H1 (cell line): ENCODE measurements at regions not wholly inside any gene's neighbourhood (a gene's known extent, or its start where the extent isn't known, plus 50 kb on each side); places are given as distances from the start of the nearest gene placed in this dataset.

ENCODE experiments used
- CTCF ChIA-PET: fragments of 300-600 bp; sonication (Branson Sonifier 250); formaldehyde crosslinking; loops from one replicate; lab custom pipeline; 2021; ENCODE audit not compliant: partially characterized antibody; lab: Charles Lee
- POLR2A ChIA-PET: fragments of 300-600 bp; sonication (Branson Sonifier 250); formaldehyde crosslinking; loops from one replicate; lab custom pipeline; 2021; ENCODE audit warnings: inconsistent platforms; ENCODE audit not compliant: partially characterized antibody; lab: Charles Lee
- DNase-seq, 2 experiments: peaks; one replicate each; pipeline versions ENCODE4 v3.0.0 to v3.0.0-alpha.2; 2010 to 2022; ENCODE audit warnings: low spot score in 2 of 2, low read depth in 1 of 2, mixed read lengths in 1 of 2
- FAIRE-seq: peaks from 2 replicates; lab custom pipeline; 2011; peaks lifted over from hg19 to GRCh38; lab: Jason Lieb, UNC
- H2AFZ ChIP-seq: 2 replicates; pipeline ENCODE4 v1.8.1; 2012; ENCODE audit warnings: low read length, inconsistent platforms
- H2AK5ac ChIP-seq: 2 replicates; pipeline ENCODE4 v1.6.1; 2013; ENCODE audit warnings: low read depth, low read length
- H2BK120ac ChIP-seq: replicated peaks from 2 replicates; pipeline ENCODE3; 2013; ENCODE audit warnings: low read depth, low read length, inconsistent platforms
- H2BK12ac ChIP-seq: 2 replicates; pipeline ENCODE4 v1.6.1; 2013; ENCODE audit warnings: low read depth, low read length
- H2BK15ac ChIP-seq: 2 replicates; pipeline ENCODE4 v1.6.1; 2013; ENCODE audit warnings: low read length
- H2BK20ac ChIP-seq: 2 replicates; pipeline ENCODE4 v1.6.1; 2013; ENCODE audit warnings: low read length
- H2BK5ac ChIP-seq: 2 replicates; pipeline ENCODE4 v1.6.1; 2013; ENCODE audit warnings: low read depth, low read length
- H3K14ac ChIP-seq: 2 replicates; pipeline ENCODE4 v1.6.1; 2013; ENCODE audit warnings: inconsistent platforms; ENCODE audit not compliant: insufficient read length
- H3K18ac ChIP-seq: 2 replicates; pipeline ENCODE4 v1.6.1; 2013; ENCODE audit warnings: low read length; ENCODE audit errors: extremely low read depth
- H3K23ac ChIP-seq: 2 replicates; pipeline ENCODE4 v1.6.1; 2013; ENCODE audit warnings: inconsistent platforms; ENCODE audit not compliant: insufficient read length
- H3K23me2 ChIP-seq: 2 replicates; pipeline ENCODE4 v1.6.1; 2013; ENCODE audit warnings: low read depth, low read length
- H3K27ac ChIP-seq: 2 replicates; pipeline ENCODE4 v1.6.1; 2011; ENCODE audit warnings: low read depth, low read length, inconsistent platforms
- H3K27me3 ChIP-seq, 4 experiments: replicated peaks in 1 of 4; 1 replicate in 1 of 4; 2 replicates in 3 of 4; pipeline versions ENCODE4 v1.6.1 to v1.8.1; 2011 to 2013; ENCODE audit warnings: low read length in 3 of 4, mild to moderate bottlenecking in 3 of 4, inconsistent platforms in 2 of 4, mixed read lengths in 2 of 4, moderate library complexity in 1 of 4; ENCODE audit not compliant: control insufficient read depth in 3 of 4, insufficient read depth in 3 of 4; ENCODE audit errors: extremely low read depth in 1 of 4
- H3K36me3 ChIP-seq, 4 experiments: 2 replicates each; pipeline versions ENCODE4 v1.6.1 to v1.8.1; 2011 to 2013; ENCODE audit warnings: mild to moderate bottlenecking in 4 of 4, low read length in 3 of 4, moderate library complexity in 2 of 4, control low read depth in 1 of 4, inconsistent platforms in 1 of 4; ENCODE audit not compliant: insufficient read depth in 4 of 4, control insufficient read depth in 2 of 4
- H3K4ac ChIP-seq: replicated peaks from 2 replicates; pipeline ENCODE3; 2013; ENCODE audit warnings: low read length, low read depth, mixed read lengths, inconsistent platforms; ENCODE audit not compliant: insufficient read length
- H3K4me1 ChIP-seq, 4 experiments: replicated peaks in 1 of 4; 1 replicate in 1 of 4; 2 replicates in 3 of 4; pipeline versions ENCODE4 v1.6.1 to v1.8.1; 2011 to 2013; ENCODE audit warnings: low read length in 3 of 4, inconsistent platforms in 2 of 4, mixed read lengths in 1 of 4; ENCODE audit not compliant: insufficient read depth in 4 of 4, control insufficient read depth in 3 of 4
- H3K4me2 ChIP-seq, 2 experiments: 2 replicates each; pipeline versions ENCODE4 v1.6.1 to v1.8.1; 2011 to 2013; ENCODE audit warnings: low read depth in 2 of 2, low read length in 2 of 2, control low read depth in 1 of 2, inconsistent platforms in 1 of 2, mild to moderate bottlenecking in 1 of 2; ENCODE audit not compliant: insufficient read depth in 1 of 2
- H3K4me3 ChIP-seq, 4 experiments: fragments of 200-600, 300-600 bp in 1 of 4; sonication (generic), shearing (Covaris generic), sonication (Bioruptor Twin) in 1 of 4; 2 replicates each; pipeline versions ENCODE4 v1.5.1 to v1.8.1; 2011 to 2016; ENCODE audit warnings: low read length in 4 of 4, low read depth in 3 of 4, control low read depth in 2 of 4, inconsistent platforms in 2 of 4, mild to moderate bottlenecking in 2 of 4, mixed read lengths in 1 of 4, moderate library complexity in 1 of 4; ENCODE audit not compliant: insufficient read depth in 2 of 4; ENCODE audit errors: extremely low read depth in 1 of 4
- H3K56ac ChIP-seq: replicated peaks from 2 replicates; pipeline ENCODE3; 2013; ENCODE audit warnings: low read depth, mild to moderate bottlenecking, mixed read lengths, low read length, inconsistent platforms; ENCODE audit not compliant: insufficient read length
- H3K79me1 ChIP-seq: 2 replicates; pipeline ENCODE4 v1.6.1; 2013; ENCODE audit warnings: low read depth, low read length, control low read depth
- H3K79me2 ChIP-seq, 2 experiments: 2 replicates each; pipeline versions ENCODE4 v1.6.1 to v1.8.1; 2012 to 2013; ENCODE audit warnings: low read length in 2 of 2, mild to moderate bottlenecking in 2 of 2, inconsistent platforms in 1 of 2; ENCODE audit not compliant: insufficient read depth in 2 of 2, control insufficient read depth in 1 of 2
- H3K9ac ChIP-seq, 4 experiments: replicated peaks in 1 of 4; 1 replicate in 1 of 4; 2 replicates in 3 of 4; pipeline versions ENCODE4 v1.6.1 to v1.8.1; 2011 to 2013; ENCODE audit warnings: low read depth in 3 of 4, low read length in 3 of 4, control low read depth in 2 of 4, mild to moderate bottlenecking in 2 of 4, moderate library complexity in 2 of 4, inconsistent platforms in 1 of 4; ENCODE audit errors: extremely low read depth in 1 of 4
- H3K9me3 ChIP-seq, 2 experiments: 2 replicates each; pipeline versions ENCODE4 v1.6.1 to v1.8.1; 2012 to 2013; ENCODE audit warnings: mild to moderate bottlenecking in 2 of 2, moderate library complexity in 2 of 2, control low read depth in 1 of 2, inconsistent platforms in 1 of 2, low read depth in 1 of 2, low read length in 1 of 2, mixed read lengths in 1 of 2; ENCODE audit not compliant: insufficient read depth in 2 of 2
- H4K20me1 ChIP-seq, 2 experiments: replicated peaks in 1 of 2; 2 replicates each; pipeline versions ENCODE3 to v1.8.1; 2011 to 2013; ENCODE audit warnings: inconsistent platforms in 2 of 2, low read length in 2 of 2, mild to moderate bottlenecking in 1 of 2; ENCODE audit not compliant: insufficient read depth in 2 of 2, control insufficient read depth in 1 of 2
- H4K5ac ChIP-seq: 2 replicates; pipeline ENCODE4 v1.6.1; 2013; ENCODE audit warnings: low read length, low read depth, mixed read lengths, inconsistent platforms; ENCODE audit not compliant: insufficient read length
- H4K8ac ChIP-seq: 2 replicates; pipeline ENCODE4 v1.8.0; 2013; ENCODE audit warnings: mild to moderate bottlenecking, moderate library complexity, low read length, inconsistent platforms; ENCODE audit not compliant: insufficient read depth; ENCODE audit errors: extremely low read depth
- H4K91ac ChIP-seq: replicated peaks from 2 replicates; pipeline ENCODE3; 2013; ENCODE audit warnings: low read length, mixed read lengths, inconsistent platforms; ENCODE audit not compliant: insufficient read length
- CHD7 ChIP-seq: fragments of 300-600 bp; sonication (generic); IDR thresholded peaks from 2 replicates; pipeline ENCODE4 v1.7.1; 2012; ENCODE audit warnings: low read length, moderate library complexity, mild to moderate bottlenecking, inconsistent platforms; ENCODE audit not compliant: insufficient replicate concordance
- whole genome bisulfite sequencing, 2 experiments: shearing (Covaris generic) in 1 of 2; methylation state at CpG; one replicate each; pipeline versions ENCODE4 v1.1.6 to v1.1.7; 2013 to 2015; ENCODE audit warnings: low lambda C conversion rate in 2 of 2, mixed read lengths in 2 of 2, inconsistent platforms in 1 of 2, low coverage in 1 of 2, missing lambda C conversion rate in 1 of 2; ENCODE audit not compliant: insufficient replicate concordance in 2 of 2, insufficient coverage in 1 of 2, insufficient read length in 1 of 2; ENCODE audit errors: extremely low coverage in 1 of 2, missing lambda C conversion rate in 1 of 2; 5-methylcytosine and 5-hydroxymethylcytosine counted together

GRCh38 chr2:19099181-19099580 is 259.2 kb downstream of the OSR1 start:
- H3K79me1 ChIP-seq, result no peaks in the 10 kb centered on the region
- H3K36me3 ChIP-seq, result no peaks in the 10 kb centered on the region
- no peak overlapping the region for H3K23ac ChIP-seq
- no peak overlapping the region for H3K4me2 ChIP-seq
- no peak overlapping the region for H2AK5ac ChIP-seq
- no peak overlapping the region for H3K9ac ChIP-seq
- no peak overlapping the region for H4K8ac ChIP-seq
- no peak overlapping the region for H2BK20ac ChIP-seq
- H2BK12ac ChIP-seq, result no peak overlapping the region
- no peak for DNase-seq
- no peak overlapping the region for H4K91ac ChIP-seq
- no peak for FAIRE-seq
- no peaks in the 10 kb centered on the region for H3K27me3 ChIP-seq
- no peaks in the 10 kb centered on the region for H3K23me2 ChIP-seq
- no peak overlapping the region for H3K4ac ChIP-seq
- H3K4me3 ChIP-seq, result no peak overlapping the region
- no peak overlapping the region for H3K56ac ChIP-seq
- H2BK5ac ChIP-seq, result no peak overlapping the region
- no peak overlapping the region for H3K18ac ChIP-seq
- POLR2A ChIA-PET, result interaction anchor here (0.6 kb wide), 1 partner anchor 14 kb away, joined by 3 read pairs; no protein-coding TSS in a partner anchor
- no peak overlapping the region for H2AFZ ChIP-seq
- no peak overlapping the region for H3K14ac ChIP-seq
- no peak overlapping the region for H3K27ac ChIP-seq
- no peaks in the 10 kb centered on the region for H3K4me1 ChIP-seq
- H4K20me1 ChIP-seq, result no peaks in the 10 kb centered on the region
- H2BK120ac ChIP-seq, result no peak overlapping the region
- no peaks in the 10 kb centered on the region for H3K9me3 ChIP-seq
- CTCF ChIA-PET, result no interaction called here
- WGBS, 2 experiments, result 83% methylated on average over 3 of the region's 3 CpGs; no CpG with 5 or more reads in 1 of the 2 experiments
- H4K5ac ChIP-seq, result no peak overlapping the region
- no peak overlapping the region for H2BK15ac ChIP-seq
- H3K79me2 ChIP-seq, result no peaks in the 10 kb centered on the region
- no peak for TF ChIP-seq CHD7
